Esophagus squamous epithelium (tissue), 5 donors: ENCODE measurements at regions not wholly inside any gene's neighbourhood (a gene's known extent, or its start where the extent isn't known, plus 50 kb on each side); places are given as distances from the start of the nearest gene placed in this dataset.

Source experiments
- DNase-seq: peaks from one replicate; lab custom pipeline; 2025; lab: John Stamatoyannopoulos, UW
- H3K27ac ChIP-seq, 4 donors: fragments of 200-600 bp; sonication (generic); one replicate each; pipeline ENCODE4 v1.5.1; 2016 to 2019; ENCODE audit warnings: mild to moderate bottlenecking in 1 of 4
- H3K27me3 ChIP-seq, 4 donors: fragments of 200-600 bp; sonication (generic); 1 replicate in 3 of 4; 2 replicates in 1 of 4; pipeline versions ENCODE4 v1.5.1 to v1.6.0; 2017 to 2021; ENCODE audit warnings: antibody characterized with exemption in 1 of 4
- H3K36me3 ChIP-seq, 3 donors: fragments of 200-600 bp; sonication (generic); one replicate each; pipeline ENCODE4 v1.5.1; 2016 to 2019
- H3K4me1 ChIP-seq, 3 donors: fragments of 200-600 bp; sonication (generic); one replicate each; pipeline ENCODE4 v1.5.1; 2017 to 2019
- H3K4me3 ChIP-seq, 4 donors: fragments of 200-600 bp; sonication (generic); 1 replicate in 3 of 4; 2 replicates in 1 of 4; pipeline ENCODE4 v1.5.1; 2016 to 2019; ENCODE audit warnings: mild to moderate bottlenecking in 2 of 4, moderate library complexity in 1 of 4
- H3K9me3 ChIP-seq, 3 donors: fragments of 200-600 bp; sonication (generic); one replicate each; pipeline ENCODE4 v1.5.1; 2016 to 2019
- CTCF ChIP-seq, 6 experiments: fragments of 450-650 bp in 4 of 6; fragments of 200-600 bp in 2 of 6; sonication (generic) in 2 of 6; IDR thresholded peaks; one replicate each; pipeline ENCODE4 v1.5.1; 2016 to 2019; ENCODE audit warnings: antibody characterized with exemption in 6 of 6, mild to moderate bottlenecking in 4 of 6, moderate library complexity in 4 of 6
- POLR2A ChIP-seq, 4 donors: fragments of 450-650 bp; IDR thresholded peaks; one replicate each; pipeline ENCODE4 v1.6.1; 2017; ENCODE audit warnings: antibody characterized with exemption in 4 of 4, mild to moderate bottlenecking in 4 of 4, moderate library complexity in 3 of 4
- WGBS, 2 donors: methylation state at CpG; one replicate each; pipeline ENCODE4 v1.1.5; 2018; 5-methylcytosine and 5-hydroxymethylcytosine counted together
- intact Hi-C: fragments of 100-400 bp; cut with DNase I; formaldehyde crosslinking; loops from one replicate; pipeline ENCODE4 v1.15.0; 2022
- donor health status: DM: yes; HTN: yes; CAD: no.

DNA sequence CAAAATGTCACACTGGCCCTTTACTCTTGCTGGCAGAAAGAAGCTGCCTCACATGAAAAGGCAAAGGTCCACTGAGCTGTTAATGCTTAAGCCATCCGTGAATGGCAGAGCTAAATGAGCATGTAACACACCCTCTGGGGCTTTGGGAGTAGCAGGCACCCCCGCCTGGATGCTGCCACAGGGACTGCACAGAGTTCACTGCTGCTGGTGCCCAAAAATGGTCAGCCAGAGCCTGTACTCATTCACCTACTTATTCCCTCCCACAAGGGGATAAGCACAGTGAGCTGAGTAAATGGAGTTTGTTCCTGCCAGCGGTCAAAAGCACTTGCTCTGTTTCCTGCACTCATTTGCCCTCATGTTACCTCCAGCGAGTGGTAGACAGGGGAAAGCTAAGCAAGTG is 374.0 kb upstream of the STEAP1 start:
- Histone ChIP-seq H3K27ac (no peak overlapping the region), H3K4me3 (no peak overlapping the region), H3K4me1 (no peaks in the 10 kb centered on the region), H3K9me3 (no peaks in the 10 kb centered on the region), H3K36me3 (no peaks in the 10 kb centered on the region), H3K27me3 (no peaks in the 10 kb centered on the region)
- DNase-seq = no peak
- no peak for TF ChIP-seq CTCF (IDR thresholded peaks at IDR 0.05)
- TF ChIP-seq POLR2A (IDR thresholded peaks at IDR 0.05) = no peak
- intact Hi-C loops = no loop called here
- 77 to 81% methylated on average over 2 to 4 of the region's 4 CpGs for WGBS, 2 donors

DNA sequence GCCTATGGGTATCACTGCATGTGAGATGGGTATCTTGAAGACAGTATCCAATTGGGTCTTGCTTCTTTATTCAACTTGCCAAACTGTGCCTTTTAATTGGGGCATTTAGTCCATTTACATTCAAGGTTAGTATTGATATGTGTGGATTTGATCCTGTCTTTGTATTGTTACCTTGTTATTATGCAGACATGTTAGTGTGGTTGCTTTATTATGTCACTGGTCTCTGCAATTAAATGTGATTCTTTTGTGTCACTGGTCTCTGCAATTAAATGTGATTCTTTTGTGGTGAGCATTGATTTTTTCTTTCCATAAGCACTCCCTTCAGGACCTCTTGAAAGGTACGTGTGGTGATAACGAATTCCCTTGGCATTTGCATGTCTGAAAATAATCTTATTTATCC is 357.8 kb upstream of the STEAP1 start:
- Histone ChIP-seq H3K9me3 (peaks cover 0 to 7% (median 5%) of the 10 kb centered on the region in 3 donors), H3K4me3 (no peak overlapping the region), H3K4me1 (no peaks in the 10 kb centered on the region), H3K27me3 (no peaks in the 10 kb centered on the region), H3K27ac (no peak overlapping the region), H3K36me3 (no peaks in the 10 kb centered on the region)
- intact Hi-C loops = no loop called here
- no peak for DNase-seq
- WGBS, 2 donors = 76 to 84% methylated on average over 2 of the region's 2 CpGs
- TF ChIP-seq CTCF (IDR thresholded peaks at IDR 0.05) (no peak), POLR2A (IDR thresholded peaks at IDR 0.05) (no peak)

DNA sequence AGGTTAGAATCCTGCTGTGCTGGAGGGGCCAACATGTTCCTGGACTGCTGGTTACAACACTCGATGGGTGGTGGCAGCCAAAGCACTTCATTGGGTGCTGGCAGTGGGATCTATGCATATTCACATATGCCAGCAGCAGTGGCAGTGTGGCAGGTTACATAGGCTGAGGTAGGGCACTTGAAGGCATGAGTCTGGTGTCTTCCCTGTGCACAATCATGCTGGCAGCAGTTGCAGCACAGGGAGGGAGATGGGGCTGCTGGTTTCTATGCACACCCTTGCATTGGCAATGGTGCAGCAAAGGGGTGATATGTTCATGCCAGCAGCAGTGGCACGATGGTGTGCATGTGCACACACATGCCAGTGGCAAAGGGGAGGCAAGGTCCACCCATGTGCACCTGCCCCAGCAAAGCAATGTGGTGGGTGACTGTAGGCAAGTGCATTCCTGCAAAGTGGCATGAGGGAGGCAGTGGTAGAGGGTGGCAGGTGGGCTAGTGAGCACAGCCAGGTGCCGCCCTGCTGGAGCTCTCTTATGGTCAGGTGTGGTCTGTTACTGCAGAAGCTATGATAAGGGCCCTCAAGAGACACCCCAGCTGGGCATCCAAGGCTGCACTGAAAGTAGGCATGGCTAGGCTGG is 356.2 kb upstream of the STEAP1 start:
- no peaks in the 10 kb centered on the region for H3K36me3 ChIP-seq
- DNase-seq = no peak
- intact Hi-C loops = no loop called here
- H3K27ac ChIP-seq = no peak overlapping the region
- no peaks in the 10 kb centered on the region for H3K27me3 ChIP-seq
- H3K4me1 ChIP-seq = no peaks in the 10 kb centered on the region
- peaks cover 0 to 7% (median 5%) of the 10 kb centered on the region in 3 donors for H3K9me3 ChIP-seq
- WGBS, 2 donors = 53 to 75% methylated on average over 2 to 3 of the region's 3 CpGs
- TF ChIP-seq CTCF (IDR thresholded peaks at IDR 0.05) = no peak
- H3K4me3 ChIP-seq = no peak overlapping the region

- peaks cover 0 to 7% (median 5%) of the 10 kb centered on the region in 3 donors for H3K9me3 ChIP-seq
- 94% methylated on average over 2 of the region's 2 CpGs; no CpG with 5 or more reads in 1 of the 2 donors for WGBS, 2 donors
- no peaks in the 10 kb centered on the region for H3K36me3 ChIP-seq
- intact Hi-C loops = no loop called here
- H3K27me3 ChIP-seq = no peaks in the 10 kb centered on the region
- TF ChIP-seq CTCF (IDR thresholded peaks at IDR 0.05) = no peak
- no peak for TF ChIP-seq POLR2A (IDR thresholded peaks at IDR 0.05)
- no peak overlapping the region for H3K4me3 ChIP-seq
- H3K4me1 ChIP-seq = no peaks in the 10 kb centered on the region
- no peak overlapping the region for H3K27ac ChIP-seq
- no peak for DNase-seq
Measured at GRCh38 chr7:89798599-89798996, 355.7 kb upstream of the STEAP1 start.

GRCh38 chr7:89800761-89801160 is 353.5 kb upstream of the STEAP1 start:
- TF ChIP-seq CTCF (IDR thresholded peaks at IDR 0.05) (no peak), POLR2A (IDR thresholded peaks at IDR 0.05) (no peak)
- intact Hi-C loops = no loop called here
- Histone ChIP-seq H3K4me3 (no peak overlapping the region), H3K4me1 (no peaks in the 10 kb centered on the region), H3K27me3 (no peaks in the 10 kb centered on the region), H3K9me3 (peaks cover 0 to 7% (median 5%) of the 10 kb centered on the region in 3 donors), H3K27ac (no peak overlapping the region), H3K36me3 (no peaks in the 10 kb centered on the region)
- 86 to 95% methylated on average over 2 of the region's 2 CpGs for WGBS, 2 donors
- DNase-seq = no peak
